ENCODE measurements at regions not wholly inside any gene's neighbourhood (a gene's known extent, or its start where the extent isn't known, plus 50 kb on each side); places are given as distances from the start of the nearest gene placed in this dataset.

DNA sequence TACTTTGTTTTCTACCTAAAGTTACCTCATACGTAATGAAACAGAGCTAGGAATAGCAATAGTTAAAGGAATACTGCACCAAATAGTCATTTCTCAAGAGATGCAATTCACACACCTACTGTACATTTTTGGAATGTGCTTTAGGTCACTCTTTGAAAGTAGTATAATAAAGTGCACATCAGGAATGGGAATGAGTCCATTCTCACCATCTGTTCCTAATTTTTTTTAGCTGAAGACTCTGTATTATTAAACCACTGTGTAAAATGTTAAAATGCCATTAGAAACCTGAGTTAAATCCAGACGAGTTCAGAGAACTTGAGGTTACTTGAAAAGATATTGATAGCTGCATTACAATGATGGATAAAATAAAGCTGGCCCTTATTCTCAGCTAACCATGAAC is 51.9 kb upstream of the EPHA7 start:
- TF ChIP-seq, protein P1, sequence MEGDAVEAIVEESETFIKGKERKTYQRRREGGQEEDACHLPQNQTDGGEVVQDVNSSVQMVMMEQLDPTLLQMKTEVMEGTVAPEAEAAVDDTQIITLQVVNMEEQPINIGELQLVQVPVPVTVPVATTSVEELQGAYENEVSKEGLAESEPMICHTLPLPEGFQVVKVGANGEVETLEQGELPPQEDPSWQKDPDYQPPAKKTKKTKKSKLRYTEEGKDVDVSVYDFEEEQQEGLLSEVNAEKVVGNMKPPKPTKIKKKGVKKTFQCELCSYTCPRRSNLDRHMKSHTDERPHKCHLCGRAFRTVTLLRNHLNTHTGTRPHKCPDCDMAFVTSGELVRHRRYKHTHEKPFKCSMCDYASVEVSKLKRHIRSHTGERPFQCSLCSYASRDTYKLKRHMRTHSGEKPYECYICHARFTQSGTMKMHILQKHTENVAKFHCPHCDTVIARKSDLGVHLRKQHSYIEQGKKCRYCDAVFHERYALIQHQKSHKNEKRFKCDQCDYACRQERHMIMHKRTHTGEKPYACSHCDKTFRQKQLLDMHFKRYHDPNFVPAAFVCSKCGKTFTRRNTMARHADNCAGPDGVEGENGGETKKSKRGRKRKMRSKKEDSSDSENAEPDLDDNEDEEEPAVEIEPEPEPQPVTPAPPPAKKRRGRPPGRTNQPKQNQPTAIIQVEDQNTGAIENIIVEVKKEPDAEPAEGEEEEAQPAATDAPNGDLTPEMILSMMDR (conservative IDR thresholded peaks at IDR 0.05), result no peak
- no peak for TF ChIP-seq ZFX (IDR thresholded peaks at IDR 0.05)
